ENCODE measurements at regions not wholly inside any gene's neighbourhood (a gene's known extent, or its start where the extent isn't known, plus 50 kb on each side); places are given as distances from the start of the nearest gene placed in this dataset.

- H3K4me3 ChIP-seq (replicated peaks; ENCODE audit: low read depth, low read length): no peak overlapping the region
- no peak for TF ChIP-seq CTCF (IDR thresholded peaks at IDR 0.05; ENCODE audit: low read length, missing control alignments)
- no peak for DNase-seq (ENCODE audit: low read depth)
Observed at GRCh38 chr2:18325118-18325517, 235.3 kb downstream of the RDH14 start.

- TF ChIP-seq CTCF (IDR thresholded peaks at IDR 0.05; ENCODE audit: low read length, missing control alignments): no peak
- DNase-seq (ENCODE audit: low read depth): no peak
- no peak overlapping the region for H3K4me3 ChIP-seq (replicated peaks; ENCODE audit: low read depth, low read length)
Observed at GRCh38 chr2:18319987-18320386, 240.5 kb downstream of the RDH14 start.

DNA sequence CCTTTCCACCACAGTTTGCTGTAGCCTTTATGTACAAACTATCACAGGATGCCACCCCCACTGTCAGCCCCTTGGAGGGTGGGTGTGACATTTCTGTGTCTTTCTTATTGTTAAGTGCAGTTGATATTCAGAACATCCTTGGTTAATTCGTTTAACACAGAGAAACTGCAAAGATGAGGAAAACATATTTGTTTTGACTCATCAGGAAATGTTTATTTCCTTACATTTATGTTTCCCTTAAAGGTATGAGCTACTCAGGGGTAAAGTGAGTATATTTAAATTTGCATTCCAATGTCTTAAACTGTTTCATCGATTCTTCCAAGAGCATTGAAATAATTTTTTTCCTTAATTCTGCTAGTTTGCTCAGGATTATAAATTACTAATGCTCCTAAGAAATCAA lies 243.4 kb downstream of the RDH14 start:
- DNase-seq (ENCODE audit: low read depth): no peak
- TF ChIP-seq CTCF (IDR thresholded peaks at IDR 0.05; ENCODE audit: low read length, missing control alignments): no peak
- H3K4me3 ChIP-seq (replicated peaks; ENCODE audit: low read depth, low read length): no peak overlapping the region

GRCh38 chr2:18312818-18313217 lies 247.6 kb downstream of the RDH14 start:
- no peak for TF ChIP-seq CTCF (IDR thresholded peaks at IDR 0.05; ENCODE audit: low read length, missing control alignments)
- no peak for DNase-seq (ENCODE audit: low read depth)
- no peak overlapping the region for H3K4me3 ChIP-seq (replicated peaks; ENCODE audit: low read depth, low read length)

GRCh38 chr2:18311420-18312195 lies 248.8 kb downstream of the RDH14 start:
- no peak for DNase-seq (ENCODE audit: low read depth)
- TF ChIP-seq CTCF (IDR thresholded peaks at IDR 0.05; ENCODE audit: low read length, missing control alignments): no peak
- H3K4me3 ChIP-seq (replicated peaks; ENCODE audit: low read depth, low read length): no peak overlapping the region

DNA sequence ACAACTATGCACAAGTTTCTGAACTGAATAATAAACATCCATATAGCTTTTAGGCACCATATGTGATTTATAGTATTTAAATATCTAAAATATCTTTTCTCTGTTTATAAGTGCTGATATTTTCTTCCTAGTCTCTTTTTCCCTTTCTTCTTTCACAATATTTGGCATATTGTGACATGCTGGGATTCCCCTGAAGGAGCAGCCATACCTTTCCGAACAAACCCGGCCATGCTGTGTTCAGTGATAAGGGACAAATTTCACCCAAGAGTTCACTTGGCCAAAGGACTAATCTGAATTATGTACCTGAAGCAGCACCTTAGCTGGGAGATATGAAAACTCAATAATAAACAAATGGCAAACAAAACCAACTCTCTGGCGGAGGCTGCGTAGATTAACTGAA lies 250.8 kb downstream of the RDH14 start:
- H3K4me3 ChIP-seq (replicated peaks; ENCODE audit: low read depth, low read length): no peak overlapping the region
- TF ChIP-seq CTCF (IDR thresholded peaks at IDR 0.05; ENCODE audit: low read length, missing control alignments): no peak
- DNase-seq (ENCODE audit: low read depth): no peak

- no peak for DNase-seq (ENCODE audit: low read depth)
- TF ChIP-seq CTCF (IDR thresholded peaks at IDR 0.05; ENCODE audit: low read length, missing control alignments): no peak
- no peak overlapping the region for H3K4me3 ChIP-seq (replicated peaks; ENCODE audit: low read depth, low read length)
Observed at GRCh38 chr2:18309188-18309587, 251.3 kb downstream of the RDH14 start.

All from fibroblast of pulmonary artery (primary cell).